ENCODE measurements at regions not wholly inside any gene's neighbourhood (a gene's known extent, or its start where the extent isn't known, plus 50 kb on each side); places are given as distances from the start of the nearest gene placed in this dataset.

GRCh38 chr15:79206940-79207339 is 75.6 kb upstream of the ANKRD34C start:
- TF ChIP-seq ZBTB7A (IDR thresholded peaks at IDR 0.05; ENCODE audit: borderline replicate concordance, control insufficient read depth, low read depth, low read length): no peak
- TF ChIP-seq, protein P1, sequence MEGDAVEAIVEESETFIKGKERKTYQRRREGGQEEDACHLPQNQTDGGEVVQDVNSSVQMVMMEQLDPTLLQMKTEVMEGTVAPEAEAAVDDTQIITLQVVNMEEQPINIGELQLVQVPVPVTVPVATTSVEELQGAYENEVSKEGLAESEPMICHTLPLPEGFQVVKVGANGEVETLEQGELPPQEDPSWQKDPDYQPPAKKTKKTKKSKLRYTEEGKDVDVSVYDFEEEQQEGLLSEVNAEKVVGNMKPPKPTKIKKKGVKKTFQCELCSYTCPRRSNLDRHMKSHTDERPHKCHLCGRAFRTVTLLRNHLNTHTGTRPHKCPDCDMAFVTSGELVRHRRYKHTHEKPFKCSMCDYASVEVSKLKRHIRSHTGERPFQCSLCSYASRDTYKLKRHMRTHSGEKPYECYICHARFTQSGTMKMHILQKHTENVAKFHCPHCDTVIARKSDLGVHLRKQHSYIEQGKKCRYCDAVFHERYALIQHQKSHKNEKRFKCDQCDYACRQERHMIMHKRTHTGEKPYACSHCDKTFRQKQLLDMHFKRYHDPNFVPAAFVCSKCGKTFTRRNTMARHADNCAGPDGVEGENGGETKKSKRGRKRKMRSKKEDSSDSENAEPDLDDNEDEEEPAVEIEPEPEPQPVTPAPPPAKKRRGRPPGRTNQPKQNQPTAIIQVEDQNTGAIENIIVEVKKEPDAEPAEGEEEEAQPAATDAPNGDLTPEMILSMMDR (IDR thresholded peaks at IDR 0.05 in 2 of 3, conservative IDR thresholded peaks at IDR 0.05 in 1 of 3; ENCODE audit: insufficient read depth in 2 of 3, low read depth in 1 of 3, low read length in 3 of 3): no peak
- no peak for TF ChIP-seq CBFB (CRISPR knock-in tag; IDR thresholded peaks at IDR 0.05)
- no peak for TF ChIP-seq POLR2A (conservative IDR thresholded peaks at IDR 0.05)
- TF ChIP-seq, protein P2, sequence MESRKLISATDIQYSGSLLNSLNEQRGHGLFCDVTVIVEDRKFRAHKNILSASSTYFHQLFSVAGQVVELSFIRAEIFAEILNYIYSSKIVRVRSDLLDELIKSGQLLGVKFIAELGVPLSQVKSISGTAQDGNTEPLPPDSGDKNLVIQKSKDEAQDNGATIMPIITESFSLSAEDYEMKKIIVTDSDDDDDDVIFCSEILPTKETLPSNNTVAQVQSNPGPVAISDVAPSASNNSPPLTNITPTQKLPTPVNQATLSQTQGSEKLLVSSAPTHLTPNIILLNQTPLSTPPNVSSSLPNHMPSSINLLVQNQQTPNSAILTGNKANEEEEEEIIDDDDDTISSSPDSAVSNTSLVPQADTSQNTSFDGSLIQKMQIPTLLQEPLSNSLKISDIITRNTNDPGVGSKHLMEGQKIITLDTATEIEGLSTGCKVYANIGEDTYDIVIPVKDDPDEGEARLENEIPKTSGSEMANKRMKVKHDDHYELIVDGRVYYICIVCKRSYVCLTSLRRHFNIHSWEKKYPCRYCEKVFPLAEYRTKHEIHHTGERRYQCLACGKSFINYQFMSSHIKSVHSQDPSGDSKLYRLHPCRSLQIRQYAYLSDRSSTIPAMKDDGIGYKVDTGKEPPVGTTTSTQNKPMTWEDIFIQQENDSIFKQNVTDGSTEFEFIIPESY (CRISPR knock-in tag; IDR thresholded peaks at IDR 0.05): no peak
- no peak for TF ChIP-seq MXD1 (CRISPR knock-in tag; IDR thresholded peaks at IDR 0.05; ENCODE audit: borderline replicate concordance, poor library complexity, severe bottlenecking)
- TF ChIP-seq, protein P3, sequence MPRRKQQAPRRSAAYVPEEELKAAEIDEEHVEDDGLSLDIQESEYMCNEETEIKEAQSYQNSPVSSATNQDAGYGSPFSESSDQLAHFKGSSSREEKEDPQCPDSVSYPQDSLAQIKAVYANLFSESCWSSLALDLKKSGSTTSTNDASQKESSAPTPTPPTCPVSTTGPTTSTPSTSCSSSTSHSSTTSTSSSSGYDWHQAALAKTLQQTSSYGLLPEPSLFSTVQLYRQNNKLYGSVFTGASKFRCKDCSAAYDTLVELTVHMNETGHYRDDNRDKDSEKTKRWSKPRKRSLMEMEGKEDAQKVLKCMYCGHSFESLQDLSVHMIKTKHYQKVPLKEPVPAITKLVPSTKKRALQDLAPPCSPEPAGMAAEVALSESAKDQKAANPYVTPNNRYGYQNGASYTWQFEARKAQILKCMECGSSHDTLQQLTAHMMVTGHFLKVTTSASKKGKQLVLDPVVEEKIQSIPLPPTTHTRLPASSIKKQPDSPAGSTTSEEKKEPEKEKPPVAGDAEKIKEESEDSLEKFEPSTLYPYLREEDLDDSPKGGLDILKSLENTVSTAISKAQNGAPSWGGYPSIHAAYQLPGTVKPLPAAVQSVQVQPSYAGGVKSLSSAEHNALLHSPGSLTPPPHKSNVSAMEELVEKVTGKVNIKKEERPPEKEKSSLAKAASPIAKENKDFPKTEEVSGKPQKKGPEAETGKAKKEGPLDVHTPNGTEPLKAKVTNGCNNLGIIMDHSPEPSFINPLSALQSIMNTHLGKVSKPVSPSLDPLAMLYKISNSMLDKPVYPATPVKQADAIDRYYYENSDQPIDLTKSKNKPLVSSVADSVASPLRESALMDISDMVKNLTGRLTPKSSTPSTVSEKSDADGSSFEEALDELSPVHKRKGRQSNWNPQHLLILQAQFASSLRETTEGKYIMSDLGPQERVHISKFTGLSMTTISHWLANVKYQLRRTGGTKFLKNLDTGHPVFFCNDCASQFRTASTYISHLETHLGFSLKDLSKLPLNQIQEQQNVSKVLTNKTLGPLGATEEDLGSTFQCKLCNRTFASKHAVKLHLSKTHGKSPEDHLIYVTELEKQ (CRISPR knock-in tag; IDR thresholded peaks at IDR 0.05): no peak
- TF ChIP-seq, protein P4, sequence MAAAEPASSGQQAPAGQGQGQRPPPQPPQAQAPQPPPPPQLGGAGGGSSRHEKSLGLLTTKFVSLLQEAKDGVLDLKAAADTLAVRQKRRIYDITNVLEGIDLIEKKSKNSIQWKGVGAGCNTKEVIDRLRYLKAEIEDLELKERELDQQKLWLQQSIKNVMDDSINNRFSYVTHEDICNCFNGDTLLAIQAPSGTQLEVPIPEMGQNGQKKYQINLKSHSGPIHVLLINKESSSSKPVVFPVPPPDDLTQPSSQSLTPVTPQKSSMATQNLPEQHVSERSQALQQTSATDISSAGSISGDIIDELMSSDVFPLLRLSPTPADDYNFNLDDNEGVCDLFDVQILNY (CRISPR knock-in tag; IDR thresholded peaks at IDR 0.05): no peak
